ENCODE measurements at regions not wholly inside any gene's neighbourhood (a gene's known extent, or its start where the extent isn't known, plus 50 kb on each side); places are given as distances from the start of the nearest gene placed in this dataset.

DNA sequence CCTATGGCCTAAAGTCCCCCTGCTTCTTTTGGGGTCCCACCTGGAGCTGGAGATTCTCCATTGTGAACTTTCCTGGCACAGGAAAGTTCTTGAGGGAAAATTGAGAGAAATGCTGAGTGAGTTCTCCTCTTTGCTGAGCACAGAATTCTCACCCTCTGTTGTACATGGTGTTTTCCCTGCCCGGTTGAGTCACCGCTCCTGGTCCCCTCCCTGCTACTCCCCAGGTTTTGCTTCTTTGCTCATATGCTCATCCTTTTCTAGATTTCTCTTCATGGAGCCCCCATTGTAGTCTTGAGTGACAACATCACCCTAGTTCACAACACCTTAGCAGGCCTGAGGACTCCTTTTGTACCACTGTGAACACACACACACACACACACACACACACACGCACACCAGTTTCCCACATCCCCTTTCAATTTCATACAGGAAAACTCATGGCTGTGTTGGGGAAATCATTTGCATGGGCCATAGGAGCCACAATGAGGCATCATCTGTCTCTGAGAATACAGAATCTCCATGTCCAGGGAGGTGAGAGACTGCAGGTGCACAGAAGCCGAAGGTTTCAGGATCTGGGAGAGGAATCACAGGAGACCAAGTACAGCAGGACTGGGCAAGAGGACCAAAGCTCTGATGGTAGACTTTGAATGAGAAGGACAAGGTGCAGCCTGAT lies 585.3 kb downstream of the GOLGA6L6 start:
- TF ChIP-seq, protein P1, sequence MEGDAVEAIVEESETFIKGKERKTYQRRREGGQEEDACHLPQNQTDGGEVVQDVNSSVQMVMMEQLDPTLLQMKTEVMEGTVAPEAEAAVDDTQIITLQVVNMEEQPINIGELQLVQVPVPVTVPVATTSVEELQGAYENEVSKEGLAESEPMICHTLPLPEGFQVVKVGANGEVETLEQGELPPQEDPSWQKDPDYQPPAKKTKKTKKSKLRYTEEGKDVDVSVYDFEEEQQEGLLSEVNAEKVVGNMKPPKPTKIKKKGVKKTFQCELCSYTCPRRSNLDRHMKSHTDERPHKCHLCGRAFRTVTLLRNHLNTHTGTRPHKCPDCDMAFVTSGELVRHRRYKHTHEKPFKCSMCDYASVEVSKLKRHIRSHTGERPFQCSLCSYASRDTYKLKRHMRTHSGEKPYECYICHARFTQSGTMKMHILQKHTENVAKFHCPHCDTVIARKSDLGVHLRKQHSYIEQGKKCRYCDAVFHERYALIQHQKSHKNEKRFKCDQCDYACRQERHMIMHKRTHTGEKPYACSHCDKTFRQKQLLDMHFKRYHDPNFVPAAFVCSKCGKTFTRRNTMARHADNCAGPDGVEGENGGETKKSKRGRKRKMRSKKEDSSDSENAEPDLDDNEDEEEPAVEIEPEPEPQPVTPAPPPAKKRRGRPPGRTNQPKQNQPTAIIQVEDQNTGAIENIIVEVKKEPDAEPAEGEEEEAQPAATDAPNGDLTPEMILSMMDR (IDR thresholded peaks at IDR 0.05) = no peak
- no peak for TF ChIP-seq POLR2A (IDR thresholded peaks at IDR 0.05)
